Skin epidermis (tissue), 12 donors: ENCODE measurements at regions not wholly inside any gene's neighbourhood (a gene's known extent, or its start where the extent isn't known, plus 50 kb on each side); places are given as distances from the start of the nearest gene placed in this dataset.
A peak's percentile ranks its signal among the peaks of the same experiment; 100 is the strongest.

Source experiments
- H3K27ac ChIP-seq, 21 experiments: fragments of 200-600 bp; sonication (generic) in 11 of 21; one replicate each; pipeline ENCODE4 v1.5.0; 2020; ENCODE audit warnings: mild to moderate bottlenecking in 3 of 21, inconsistent platforms in 2 of 21, moderate library complexity in 2 of 21
- H3K4me3 ChIP-seq, 7 experiments: fragments of 200-600 bp; sonication (generic) in 2 of 7; one replicate each; pipeline ENCODE4 v1.5.0; 2020; ENCODE audit warnings: inconsistent platforms in 2 of 7, mild to moderate bottlenecking in 2 of 7, moderate library complexity in 1 of 7

- Histone ChIP-seq H3K4me3 (peak overlapping the region; percentile 60 to 93 (median 83)), H3K27ac (peak overlapping the region in 19 of 21 experiments; percentile 17 to 99 (median 97))
These were observed 412.4 kb downstream of the PCNX1 start for GRCh38 chr14:71319666-71320065.

- peak within 1 kb of the TSS; percentile 60 to 93 (median 83) for H3K4me3 ChIP-seq
These were observed 413.0 kb downstream of the PCNX1 start, which contains the start of gene SIPA1L1 for GRCh38 chr14:71320107-71320733. Gene SIPA1L1, plus strand, starts transcription at chr14:71320476.

GRCh38 chr14:71320734-71321573 is 413.7 kb downstream of the PCNX1 start:
- peak overlapping the region; percentile 87 to 99 (median 97) for H3K27ac ChIP-seq
- peak overlapping the region; percentile 60 to 93 (median 83) for H3K4me3 ChIP-seq

More at GRCh38 chr14:71320107-71320733, 413.0 kb downstream of the PCNX1 start, which contains the start of gene SIPA1L1:
- H3K27ac ChIP-seq: peak within 1 kb of the TSS; percentile 87 to 99 (median 97)

GRCh38 chr14:71321574-71322315 is 414.5 kb downstream of the PCNX1 start:
- Histone ChIP-seq H3K4me3 (peak overlapping the region; percentile 60 to 93 (median 83)), H3K27ac (peak overlapping the region; percentile 87 to 99 (median 97))

- H3K27ac ChIP-seq: peak overlapping the region in 8 of 21 experiments; percentile 3 to 99 (median 36)
- H3K4me3 ChIP-seq: peak overlapping the region in 3 of 7 experiments; percentile 83 to 87 (median 85)
These were observed 415.5 kb downstream of the PCNX1 start for GRCh38 chr14:71322655-71323250.

- Histone ChIP-seq H3K4me3 (no peak overlapping the region), H3K27ac (peak overlapping the region in 2 of 21 experiments; percentile 2 to 19)
These were observed 417.6 kb downstream of the PCNX1 start for GRCh38 chr14:71324767-71325272.

GRCh38 chr14:71327691-71328090 is 420.4 kb downstream of the PCNX1 start:
- Histone ChIP-seq H3K4me3 (no peak overlapping the region), H3K27ac (no peak overlapping the region)

- H3K27ac ChIP-seq: no peak overlapping the region
These were observed 420.9 kb downstream of the PCNX1 start for GRCh38 chr14:71328183-71328582.

GRCh38 chr14:71328954-71329353 is 421.7 kb downstream of the PCNX1 start:
- Histone ChIP-seq H3K4me3 (no peak overlapping the region), H3K27ac (no peak overlapping the region)

More at GRCh38 chr14:71328183-71328582, 420.9 kb downstream of the PCNX1 start:
- H3K4me3 ChIP-seq: no peak overlapping the region

- Histone ChIP-seq H3K27ac (no peak overlapping the region), H3K4me3 (no peak overlapping the region)
These were observed 424.1 kb downstream of the PCNX1 start for GRCh38 chr14:71331403-71331802.

GRCh38 chr14:71332476-71332875 is 425.2 kb downstream of the PCNX1 start:
- no peak overlapping the region for H3K27ac ChIP-seq
- no peak overlapping the region for H3K4me3 ChIP-seq

GRCh38 chr14:71333705-71334104 is 426.4 kb downstream of the PCNX1 start:
- H3K27ac ChIP-seq: no peak overlapping the region
- H3K4me3 ChIP-seq: no peak overlapping the region

- no peak overlapping the region for H3K27ac ChIP-seq
- no peak overlapping the region for H3K4me3 ChIP-seq
These were observed 429.4 kb downstream of the PCNX1 start for GRCh38 chr14:71336489-71337192.

GRCh38 chr14:71338153-71338552 is 430.9 kb downstream of the PCNX1 start:
- H3K27ac ChIP-seq: no peak overlapping the region

GRCh38 chr14:71339650-71340415 is 432.6 kb downstream of the PCNX1 start:
- H3K4me3 ChIP-seq: no peak overlapping the region
- H3K27ac ChIP-seq: no peak overlapping the region

More at GRCh38 chr14:71338153-71338552, 430.9 kb downstream of the PCNX1 start:
- no peak overlapping the region for H3K4me3 ChIP-seq

- Histone ChIP-seq H3K27ac (peak overlapping the region in 1 of 21 experiments; percentile 24), H3K4me3 (no peak overlapping the region)
These were observed 433.9 kb downstream of the PCNX1 start for GRCh38 chr14:71341156-71341555.

- Histone ChIP-seq H3K4me3 (no peak overlapping the region), H3K27ac (no peak overlapping the region)
These were observed 436.5 kb downstream of the PCNX1 start for GRCh38 chr14:71343724-71344123.

- Histone ChIP-seq H3K27ac (no peak overlapping the region), H3K4me3 (no peak overlapping the region)
These were observed 437.2 kb downstream of the PCNX1 start for GRCh38 chr14:71344506-71344905.
